GM23248 (cell line): ENCODE measurements at regions not wholly inside any gene's neighbourhood (a gene's known extent, or its start where the extent isn't known, plus 50 kb on each side); places are given as distances from the start of the nearest gene placed in this dataset.

Experiments used
- EZH2 ChIP-seq: fragments of 200-600 bp; sonication (generic); IDR thresholded peaks from 2 replicates; pipeline ENCODE4 v1.6.1; 2018; ENCODE audit warnings: antibody characterized with exemption, mild to moderate bottlenecking; ENCODE audit not compliant: insufficient read depth, poor library complexity, severe bottlenecking
- EZH2phosphoT487 ChIP-seq: fragments of 200-600 bp; sonication (generic); IDR thresholded peaks from 2 replicates; pipeline ENCODE4 v1.6.1; 2018; ENCODE audit warnings: antibody characterized with exemption, moderate library complexity, mild to moderate bottlenecking, low read depth; ENCODE audit not compliant: insufficient read depth

- no peak for TF ChIP-seq EZH2
- TF ChIP-seq EZH2phosphoT487, result no peak
Measured at GRCh38 chr4:187479511-187479910, 516.1 kb upstream of the ZFP42 start.
